ENCODE measurements at regions not wholly inside any gene's neighbourhood (a gene's known extent, or its start where the extent isn't known, plus 50 kb on each side); places are given as distances from the start of the nearest gene placed in this dataset.

GRCh38 chr4:165631912-165632311 is 241.1 kb upstream of the TLL1 start:
- TF ChIP-seq CTCF (conservative IDR thresholded peaks at IDR 0.05; ENCODE audit: low read length) (no peak), EZH2phosphoT487 (IDR thresholded peaks at IDR 0.05; ENCODE audit: borderline replicate concordance) (no peak)
